WTC11 (cell line): ENCODE measurements at regions not wholly inside any gene's neighbourhood (a gene's known extent, or its start where the extent isn't known, plus 50 kb on each side); places are given as distances from the start of the nearest gene placed in this dataset.

Experiments used
- ATAC-seq: fragments of 200-7000 bp; cut with Tn5 transposase; 2 replicates; pipeline ENCODE4 v1.10.0; 2021; ENCODE audit warnings: mild to moderate bottlenecking, moderate library complexity
- CTCF ChIA-PET: fragments of 300-600 bp; sonication (Branson Sonifier 250); formaldehyde crosslinking; loops from one replicate; lab custom pipeline; 2021; ENCODE audit warnings: antibody characterized with exemption; lab: Charles Lee
- POLR2A ChIA-PET: fragments of 350-600 bp; sonication (Branson Sonifier 250); formaldehyde crosslinking; loops from one replicate; lab custom pipeline; 2021; ENCODE audit warnings: antibody characterized with exemption; lab: Charles Lee
- DNase-seq: peaks from one replicate; pipeline ENCODE4 v3.0.0; 2021; ENCODE audit warnings: low spot score
- H3K27ac Mint-ChIP-seq: 2 replicates; pipeline ENCODE4 v1.8.0; 2021; ENCODE audit warnings: mixed read lengths
- H3K27me3 Mint-ChIP-seq: 2 replicates; pipeline ENCODE4 v1.8.0; 2021; ENCODE audit warnings: low read depth, mild to moderate bottlenecking, moderate library complexity, mixed read lengths
- H3K36me3 Mint-ChIP-seq: 2 replicates; pipeline ENCODE4 v1.8.0; 2021; ENCODE audit warnings: mixed read lengths
- H3K4me1 Mint-ChIP-seq: 2 replicates; pipeline ENCODE4 v1.8.0; 2022; ENCODE audit warnings: mixed read lengths
- H3K4me3 Mint-ChIP-seq: 2 replicates; pipeline ENCODE4 v1.8.0; 2021; ENCODE audit warnings: mild to moderate bottlenecking, moderate library complexity, mixed read lengths
- H3K9me3 Mint-ChIP-seq: 2 replicates; pipeline ENCODE4 v1.8.0; 2021; ENCODE audit warnings: mixed read lengths
- ARID4B ChIP-seq: sonication (generic); formaldehyde crosslinking; IDR thresholded peaks from 2 replicates; pipeline ENCODE4 v1.8.0; 2023; ENCODE audit warnings: missing genetic modification reagents, mild to moderate bottlenecking, borderline replicate concordance
- ATF3 ChIP-seq: sonication (generic); formaldehyde crosslinking; conservative IDR thresholded peaks from 2 replicates; pipeline ENCODE4 v1.8.1; 2022; ENCODE audit warnings: mild to moderate bottlenecking, missing genetic modification reagents
- CBFB ChIP-seq: sonication (generic); formaldehyde crosslinking; IDR thresholded peaks from 2 replicates; pipeline ENCODE4 v1.8.1; 2022; ENCODE audit warnings: mild to moderate bottlenecking, low read depth, missing genetic modification reagents
- CREM ChIP-seq: sonication (generic); formaldehyde crosslinking; IDR thresholded peaks from 2 replicates; pipeline ENCODE4 v1.8.1; 2022; ENCODE audit warnings: mild to moderate bottlenecking, missing genetic modification reagents, moderate library complexity
- ESRRA ChIP-seq: sonication (generic); formaldehyde crosslinking; IDR thresholded peaks from 2 replicates; pipeline ENCODE4 v1.8.1; 2022; ENCODE audit warnings: mild to moderate bottlenecking, missing genetic modification reagents, borderline replicate concordance
- KAT7 ChIP-seq: sonication (generic); formaldehyde crosslinking; IDR thresholded peaks from 2 replicates; pipeline ENCODE4 v1.8.1; 2023; ENCODE audit warnings: missing genetic modification reagents, mild to moderate bottlenecking, borderline replicate concordance
- PRRX2 ChIP-seq: fragments of 250-450 bp; sonication (Bioruptor Pico); IDR thresholded peaks from 2 replicates; pipeline ENCODE4 v1.8.0; 2021; ENCODE audit warnings: mild to moderate bottlenecking
- SOX15 ChIP-seq: fragments of 250-450 bp; sonication (Bioruptor Pico); IDR thresholded peaks from 2 replicates; pipeline ENCODE4 v1.9.0; 2021; ENCODE audit warnings: mild to moderate bottlenecking
- SP1 ChIP-seq: sonication (generic); formaldehyde crosslinking; conservative IDR thresholded peaks from 2 replicates; pipeline ENCODE4 v1.8.1; 2022; ENCODE audit warnings: missing genetic modification reagents
- ZBTB21 ChIP-seq: sonication (generic); formaldehyde crosslinking; IDR thresholded peaks from 2 replicates; pipeline ENCODE4 v1.8.1; 2023; ENCODE audit warnings: mild to moderate bottlenecking, missing genetic modification reagents, borderline replicate concordance
- ZNF219 ChIP-seq: sonication (generic); formaldehyde crosslinking; IDR thresholded peaks from 2 replicates; pipeline ENCODE4 v1.8.0; 2023; ENCODE audit warnings: missing genetic modification reagents, mild to moderate bottlenecking, borderline replicate concordance
- ZNF423 ChIP-seq: fragments of 250-450 bp; sonication (Bioruptor Pico); IDR thresholded peaks from 2 replicates; pipeline ENCODE4 v2.1.2; 2022; ENCODE audit warnings: mild to moderate bottlenecking, moderate library complexity
- ZNF512 ChIP-seq: sonication (generic); formaldehyde crosslinking; IDR thresholded peaks from 2 replicates; pipeline ENCODE4 v1.8.1; 2022; ENCODE audit warnings: missing genetic modification reagents, borderline replicate concordance
- TF ChIP-seq, protein P1 (sequence below): sonication (generic); formaldehyde crosslinking; IDR thresholded peaks from 2 replicates; pipeline ENCODE4 v1.8.0; 2023; ENCODE audit warnings: mild to moderate bottlenecking, missing genetic modification reagents
- TF ChIP-seq, protein P2 (sequence below): sonication (generic); formaldehyde crosslinking; IDR thresholded peaks from 2 replicates; pipeline ENCODE4 v1.8.0; 2022; ENCODE audit warnings: mild to moderate bottlenecking, missing genetic modification reagents

- Mint-ChIP-seq H3K27me3 (no peaks in the 10 kb centered on the region), H3K27ac (no peak overlapping the region), H3K4me1 (peaks cover 45% of the 10 kb centered on the region), H3K9me3 (no peaks in the 10 kb centered on the region), H3K4me3 (no peak overlapping the region), H3K36me3 (no peaks in the 10 kb centered on the region)
- ChIA-PET POLR2A (no interaction called here), CTCF (interaction anchor here (0.8 to 1.1 kb wide), 2 partner anchors 99 to 110 kb away, joined by 3 to 4 read pairs; no protein-coding TSS in a partner anchor)
- no peak for TF ChIP-seq SP1 (CRISPR knock-in tag)
- no peak for TF ChIP-seq CREM (CRISPR knock-in tag)
- TF ChIP-seq, protein P1, sequence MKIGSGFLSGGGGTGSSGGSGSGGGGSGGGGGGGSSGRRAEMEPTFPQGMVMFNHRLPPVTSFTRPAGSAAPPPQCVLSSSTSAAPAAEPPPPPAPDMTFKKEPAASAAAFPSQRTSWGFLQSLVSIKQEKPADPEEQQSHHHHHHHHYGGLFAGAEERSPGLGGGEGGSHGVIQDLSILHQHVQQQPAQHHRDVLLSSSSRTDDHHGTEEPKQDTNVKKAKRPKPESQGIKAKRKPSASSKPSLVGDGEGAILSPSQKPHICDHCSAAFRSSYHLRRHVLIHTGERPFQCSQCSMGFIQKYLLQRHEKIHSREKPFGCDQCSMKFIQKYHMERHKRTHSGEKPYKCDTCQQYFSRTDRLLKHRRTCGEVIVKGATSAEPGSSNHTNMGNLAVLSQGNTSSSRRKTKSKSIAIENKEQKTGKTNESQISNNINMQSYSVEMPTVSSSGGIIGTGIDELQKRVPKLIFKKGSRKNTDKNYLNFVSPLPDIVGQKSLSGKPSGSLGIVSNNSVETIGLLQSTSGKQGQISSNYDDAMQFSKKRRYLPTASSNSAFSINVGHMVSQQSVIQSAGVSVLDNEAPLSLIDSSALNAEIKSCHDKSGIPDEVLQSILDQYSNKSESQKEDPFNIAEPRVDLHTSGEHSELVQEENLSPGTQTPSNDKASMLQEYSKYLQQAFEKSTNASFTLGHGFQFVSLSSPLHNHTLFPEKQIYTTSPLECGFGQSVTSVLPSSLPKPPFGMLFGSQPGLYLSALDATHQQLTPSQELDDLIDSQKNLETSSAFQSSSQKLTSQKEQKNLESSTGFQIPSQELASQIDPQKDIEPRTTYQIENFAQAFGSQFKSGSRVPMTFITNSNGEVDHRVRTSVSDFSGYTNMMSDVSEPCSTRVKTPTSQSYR (CRISPR knock-in tag) = no peak
- TF ChIP-seq ZNF219 (CRISPR knock-in tag) = no peak
- TF ChIP-seq KAT7 (CRISPR knock-in tag) = no peak
- ATAC-seq (no peak), DNase-seq (no peak)
Measured at GRCh38 chr9:89702401-89702800, 97.6 kb downstream of the GADD45G start.

DNA sequence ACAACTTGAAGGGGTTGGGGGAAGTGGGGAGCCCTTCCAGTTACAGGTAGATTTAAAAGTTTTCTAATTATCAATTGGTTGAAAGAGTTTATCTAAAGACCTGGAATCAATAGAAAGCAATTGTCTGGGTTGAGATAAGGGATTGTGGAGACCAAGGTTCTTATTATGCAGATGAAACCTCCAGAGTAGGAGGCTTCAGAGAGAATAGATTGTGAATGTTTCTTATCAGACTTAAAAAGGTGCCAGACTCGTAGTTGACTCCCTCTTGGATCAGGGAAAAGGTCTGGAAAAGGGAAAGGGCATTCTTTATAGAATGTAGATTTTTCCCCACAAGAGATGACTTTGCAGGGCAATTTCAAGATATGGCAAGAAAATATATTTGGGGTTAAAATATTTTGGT lies 100.8 kb downstream of the GADD45G start:
- TF ChIP-seq ZNF512 = no peak
- no peak for TF ChIP-seq ZBTB21 (CRISPR knock-in tag)
- TF ChIP-seq CBFB (CRISPR knock-in tag) = no peak
- no peak for TF ChIP-seq ZNF423 (CRISPR knock-in tag)
- TF ChIP-seq SOX15 (CRISPR knock-in tag) = no peak
- TF ChIP-seq ESRRA (CRISPR knock-in tag) = no peak
- no peak for TF ChIP-seq ARID4B (CRISPR knock-in tag)
- TF ChIP-seq, protein P2, sequence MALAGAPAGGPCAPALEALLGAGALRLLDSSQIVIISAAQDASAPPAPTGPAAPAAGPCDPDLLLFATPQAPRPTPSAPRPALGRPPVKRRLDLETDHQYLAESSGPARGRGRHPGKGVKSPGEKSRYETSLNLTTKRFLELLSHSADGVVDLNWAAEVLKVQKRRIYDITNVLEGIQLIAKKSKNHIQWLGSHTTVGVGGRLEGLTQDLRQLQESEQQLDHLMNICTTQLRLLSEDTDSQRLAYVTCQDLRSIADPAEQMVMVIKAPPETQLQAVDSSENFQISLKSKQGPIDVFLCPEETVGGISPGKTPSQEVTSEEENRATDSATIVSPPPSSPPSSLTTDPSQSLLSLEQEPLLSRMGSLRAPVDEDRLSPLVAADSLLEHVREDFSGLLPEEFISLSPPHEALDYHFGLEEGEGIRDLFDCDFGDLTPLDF (CRISPR knock-in tag) = no peak
- TF ChIP-seq CREM (CRISPR knock-in tag) = no peak
- TF ChIP-seq PRRX2 (CRISPR knock-in tag) = no peak
- no peak for TF ChIP-seq ATF3 (CRISPR knock-in tag)
- ChIA-PET CTCF (no interaction called here), POLR2A (no interaction called here)
- no peak for DNase-seq
- Mint-ChIP-seq H3K4me3 (no peak overlapping the region), H3K4me1 (peaks cover 36% of the 10 kb centered on the region), H3K36me3 (no peaks in the 10 kb centered on the region), H3K9me3 (peaks cover 5% of the 10 kb centered on the region; the same call in 1 of the 2 replicates), H3K27ac (no peak overlapping the region), H3K27me3 (no peaks in the 10 kb centered on the region)
- no peak for ATAC-seq
